NCI-H2081 treated with DMSO at 0.1 percent for 48 hours (cell line): ENCODE measurements at regions not wholly inside any gene's neighbourhood (a gene's known extent, or its start where the extent isn't known, plus 50 kb on each side); places are given as distances from the start of the nearest gene placed in this dataset.

Source experiments
- DNase-seq: peaks from one replicate; lab custom pipeline; 2025; lab: John Stamatoyannopoulos, UW

GRCh38 chr2:64829525-64829924 is 159.7 kb upstream of the SLC1A4 start:
- DNase-seq, result no peak

- DNase-seq, result no peak
Measured at GRCh38 chr2:64831134-64831976, 157.8 kb upstream of the SLC1A4 start.

- DNase-seq, result no peak
Measured at GRCh38 chr2:64831977-64832328, 157.2 kb upstream of the SLC1A4 start.

GRCh38 chr2:64832936-64833335 is 156.3 kb upstream of the SLC1A4 start:
- DNase-seq, result no peak

- DNase-seq, result no peak
Measured at GRCh38 chr2:64836566-64836965, 152.6 kb upstream of the SLC1A4 start.

GRCh38 chr2:64837116-64837731 is 152.0 kb upstream of the SLC1A4 start:
- no peak for DNase-seq

GRCh38 chr2:64837925-64838641 is 151.1 kb upstream of the SLC1A4 start:
- no peak for DNase-seq

GRCh38 chr2:64838817-64839216 is 150.4 kb upstream of the SLC1A4 start:
- no peak for DNase-seq

- no peak for DNase-seq
Measured at GRCh38 chr2:64839844-64840243, 149.4 kb upstream of the SLC1A4 start.

- no peak for DNase-seq
Measured at GRCh38 chr2:64840426-64840881, 148.7 kb upstream of the SLC1A4 start.

- no peak for DNase-seq
Measured at GRCh38 chr2:64841461-64841860, 147.7 kb upstream of the SLC1A4 start.

- no peak for DNase-seq
Measured at GRCh38 chr2:64842030-64842429, 147.2 kb upstream of the SLC1A4 start.

- no peak for DNase-seq
Measured at GRCh38 chr2:64844087-64844486, 145.1 kb upstream of the SLC1A4 start.

- DNase-seq, result no peak
Measured at GRCh38 chr2:64845273-64845905, 143.8 kb upstream of the SLC1A4 start.

- DNase-seq, result no peak
Measured at GRCh38 chr2:64846177-64846576, 143.0 kb upstream of the SLC1A4 start.

- no peak for DNase-seq
Measured at GRCh38 chr2:64847930-64848329, 141.3 kb upstream of the SLC1A4 start.

- DNase-seq, result no peak
Measured at GRCh38 chr2:64848363-64848762, 140.8 kb upstream of the SLC1A4 start.

- DNase-seq, result no peak
Measured at GRCh38 chr2:64848945-64849344, 140.3 kb upstream of the SLC1A4 start.

- DNase-seq, result no peak
Measured at GRCh38 chr2:64850642-64851041, 138.6 kb upstream of the SLC1A4 start.

GRCh38 chr2:64852771-64853241 is 136.4 kb upstream of the SLC1A4 start:
- DNase-seq, result no peak

- DNase-seq, result no peak
Measured at GRCh38 chr2:64853306-64853705, 135.9 kb upstream of the SLC1A4 start.

- no peak for DNase-seq
Measured at GRCh38 chr2:64853894-64854293, 135.3 kb upstream of the SLC1A4 start.
